ENCODE measurements at regions not wholly inside any gene's neighbourhood (a gene's known extent, or its start where the extent isn't known, plus 50 kb on each side); places are given as distances from the start of the nearest gene placed in this dataset.

GRCh38 chr13:76286178-76286577 lies 600.0 kb downstream of the KCTD12 start:
- Histone ChIP-seq H3K27me3 (replicated peaks in 1 of 4; ENCODE audit: control insufficient read depth in 3 of 4, extremely low read depth in 1 of 4, insufficient read depth in 3 of 4, low read length in 3 of 4) (no peaks in the 10 kb centered on the region), H3K56ac (replicated peaks; ENCODE audit: insufficient read length, low read depth, low read length) (no peak overlapping the region), H3K4me1 (replicated peaks in 1 of 4; ENCODE audit: control insufficient read depth in 3 of 4, insufficient read depth in 4 of 4, low read length in 3 of 4) (peaks cover 0 to 5% (median 0%) of the 10 kb centered on the region in 4 experiments; a peak in 1 of 7 replicates), H3K9ac (replicated peaks in 1 of 4; ENCODE audit: extremely low read depth in 1 of 4, low read depth in 3 of 4, low read length in 3 of 4) (no peak overlapping the region), H3K79me1 (ENCODE audit: low read depth, low read length) (no peaks in the 10 kb centered on the region), H3K79me2 (ENCODE audit: control insufficient read depth in 1 of 2, insufficient read depth in 2 of 2, low read length in 2 of 2) (no peaks in the 10 kb centered on the region), H4K5ac (ENCODE audit: insufficient read length, low read depth, low read length) (no peak overlapping the region), H3K4me2 (ENCODE audit: insufficient read depth in 1 of 2, low read depth in 2 of 2, low read length in 2 of 2) (no peak overlapping the region), H3K4me3 (ENCODE audit: extremely low read depth in 1 of 4, insufficient read depth in 2 of 4, low read depth in 3 of 4, low read length in 4 of 4) (no peak overlapping the region), H2BK12ac (ENCODE audit: low read depth, low read length) (no peak overlapping the region), H2AK5ac (ENCODE audit: low read depth, low read length) (no peak overlapping the region), H3K4ac (replicated peaks; ENCODE audit: insufficient read length, low read depth, low read length) (no peak overlapping the region), H2BK5ac (ENCODE audit: low read depth, low read length) (no peak overlapping the region), H2AFZ (ENCODE audit: low read length) (no peak overlapping the region), H3K23ac (ENCODE audit: insufficient read length) (no peak overlapping the region), H3K18ac (ENCODE audit: extremely low read depth, low read length) (no peak overlapping the region), H2BK15ac (ENCODE audit: low read length) (no peak overlapping the region), H3K14ac (ENCODE audit: insufficient read length) (no peak overlapping the region), H3K27ac (ENCODE audit: low read depth, low read length) (no peak overlapping the region), H4K91ac (replicated peaks; ENCODE audit: insufficient read length, low read length) (no peak overlapping the region), H2BK120ac (replicated peaks; ENCODE audit: low read depth, low read length) (no peak overlapping the region), H4K8ac (ENCODE audit: extremely low read depth, insufficient read depth, low read length) (no peak overlapping the region), H3K23me2 (ENCODE audit: low read depth, low read length) (no peaks in the 10 kb centered on the region), H3K9me3 (ENCODE audit: insufficient read depth in 2 of 2, low read depth in 1 of 2, low read length in 1 of 2) (peaks cover 0 to 2% of the 10 kb centered on the region in 2 experiments; a peak in 1 of 4 replicates), H4K20me1 (replicated peaks in 1 of 2; ENCODE audit: control insufficient read depth in 1 of 2, insufficient read depth in 2 of 2, low read length in 2 of 2) (no peaks in the 10 kb centered on the region), H2BK20ac (ENCODE audit: low read length) (no peak overlapping the region), H3K36me3 (ENCODE audit: control insufficient read depth in 2 of 4, insufficient read depth in 4 of 4, low read length in 3 of 4) (no peaks in the 10 kb centered on the region)
- POLR2A ChIA-PET (ENCODE audit: partially characterized antibody): no interaction called here
- whole genome bisulfite sequencing, 2 experiments (ENCODE audit: extremely low coverage in 1 of 2, insufficient coverage in 1 of 2, insufficient read length in 1 of 2, insufficient replicate concordance in 2 of 2, low coverage in 1 of 2, low lambda C conversion rate in 2 of 2, missing lambda C conversion rate in 1 of 2): 95% methylated on average over 4 of the region's 4 CpGs; no CpG with 5 or more reads in 1 of the 2 experiments
- TF ChIP-seq PHF8 (conservative IDR thresholded peaks at IDR 0.05; ENCODE audit: low read depth, low read length): no peak
- TF ChIP-seq SP4 (IDR thresholded peaks at IDR 0.05; ENCODE audit: low read length): no peak
- TF ChIP-seq ASH2L (IDR thresholded peaks at IDR 0.05; ENCODE audit: low read length): no peak
- TF ChIP-seq MAFK (IDR thresholded peaks at IDR 0.05; ENCODE audit: low read depth, low read length): no peak
- no peak for TF ChIP-seq ZNF274 (IDR thresholded peaks at IDR 0.05; ENCODE audit: borderline replicate concordance, extremely low read depth, low read length)
- TF ChIP-seq CTBP2 (IDR thresholded peaks at IDR 0.05; ENCODE audit: borderline replicate concordance, insufficient read depth, insufficient read length, low read length): no peak
- TF ChIP-seq KDM4A (IDR thresholded peaks at IDR 0.05; ENCODE audit: low read depth, low read length, severe bottlenecking): no peak
- no peak for TF ChIP-seq CTCF (IDR thresholded peaks at IDR 0.05; ENCODE audit: control extremely low read depth in 1 of 3, insufficient read depth in 1 of 3, low read depth in 1 of 3, low read length in 3 of 3)
- TF ChIP-seq RBBP5 (IDR thresholded peaks at IDR 0.05; ENCODE audit: borderline replicate concordance, low read depth, low read length): no peak
- TF ChIP-seq JUND (IDR thresholded peaks at IDR 0.05; ENCODE audit: low read length): no peak
- TF ChIP-seq BACH1 (IDR thresholded peaks at IDR 0.05; ENCODE audit: low read length): no peak
- no peak for TF ChIP-seq RNF2 (IDR thresholded peaks at IDR 0.05; ENCODE audit: borderline replicate concordance, low read depth, low read length, missing control alignments, poor library complexity, severe bottlenecking)
- FAIRE-seq: no peak
- CTCF ChIA-PET (ENCODE audit: partially characterized antibody): no interaction called here
- no peak for DNase-seq (ENCODE audit: low read depth in 1 of 2, low spot score in 2 of 2)

All from H1 (cell line).